ENCODE measurements at regions not wholly inside any gene's neighbourhood (a gene's known extent, or its start where the extent isn't known, plus 50 kb on each side); places are given as distances from the start of the nearest gene placed in this dataset.

GRCh38 chr4:10753856-10754402 lies 69.4 kb upstream of the CLNK start:
- Histone ChIP-seq H3K4me1 (no peaks in the 10 kb centered on the region), H3K27ac (no peak overlapping the region), H3K4me3 (no peak overlapping the region), H3K4me2 (no peak overlapping the region), H3K9me3 (no peaks in the 10 kb centered on the region)
- DNase-seq (ENCODE audit: low read depth in 1 of 2, low spot score in 1 of 2) = no peak
- no peak for TF ChIP-seq EHMT2 (IDR thresholded peaks at IDR 0.05; ENCODE audit: low read depth)
- no peak for TF ChIP-seq ELK1 (IDR thresholded peaks at IDR 0.05; ENCODE audit: low read depth, low read length)
- no peak for TF ChIP-seq HOXB5 (CRISPR knock-in tag; IDR thresholded peaks at IDR 0.05)
- no peak for TF ChIP-seq ZNF302 (CRISPR knock-in tag; IDR thresholded peaks at IDR 0.05)
- no peak for TF ChIP-seq CHD2 (IDR thresholded peaks at IDR 0.05; ENCODE audit: low read length, partially characterized antibody)
- TF ChIP-seq FOXS1 (CRISPR knock-in tag; IDR thresholded peaks at IDR 0.05) = no peak
- TF ChIP-seq, protein P1, sequence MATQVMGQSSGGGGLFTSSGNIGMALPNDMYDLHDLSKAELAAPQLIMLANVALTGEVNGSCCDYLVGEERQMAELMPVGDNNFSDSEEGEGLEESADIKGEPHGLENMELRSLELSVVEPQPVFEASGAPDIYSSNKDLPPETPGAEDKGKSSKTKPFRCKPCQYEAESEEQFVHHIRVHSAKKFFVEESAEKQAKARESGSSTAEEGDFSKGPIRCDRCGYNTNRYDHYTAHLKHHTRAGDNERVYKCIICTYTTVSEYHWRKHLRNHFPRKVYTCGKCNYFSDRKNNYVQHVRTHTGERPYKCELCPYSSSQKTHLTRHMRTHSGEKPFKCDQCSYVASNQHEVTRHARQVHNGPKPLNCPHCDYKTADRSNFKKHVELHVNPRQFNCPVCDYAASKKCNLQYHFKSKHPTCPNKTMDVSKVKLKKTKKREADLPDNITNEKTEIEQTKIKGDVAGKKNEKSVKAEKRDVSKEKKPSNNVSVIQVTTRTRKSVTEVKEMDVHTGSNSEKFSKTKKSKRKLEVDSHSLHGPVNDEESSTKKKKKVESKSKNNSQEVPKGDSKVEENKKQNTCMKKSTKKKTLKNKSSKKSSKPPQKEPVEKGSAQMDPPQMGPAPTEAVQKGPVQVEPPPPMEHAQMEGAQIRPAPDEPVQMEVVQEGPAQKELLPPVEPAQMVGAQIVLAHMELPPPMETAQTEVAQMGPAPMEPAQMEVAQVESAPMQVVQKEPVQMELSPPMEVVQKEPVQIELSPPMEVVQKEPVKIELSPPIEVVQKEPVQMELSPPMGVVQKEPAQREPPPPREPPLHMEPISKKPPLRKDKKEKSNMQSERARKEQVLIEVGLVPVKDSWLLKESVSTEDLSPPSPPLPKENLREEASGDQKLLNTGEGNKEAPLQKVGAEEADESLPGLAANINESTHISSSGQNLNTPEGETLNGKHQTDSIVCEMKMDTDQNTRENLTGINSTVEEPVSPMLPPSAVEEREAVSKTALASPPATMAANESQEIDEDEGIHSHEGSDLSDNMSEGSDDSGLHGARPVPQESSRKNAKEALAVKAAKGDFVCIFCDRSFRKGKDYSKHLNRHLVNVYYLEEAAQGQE (IDR thresholded peaks at IDR 0.05) = no peak
- TF ChIP-seq FOSL2 (IDR thresholded peaks at IDR 0.05) = no peak
- TF ChIP-seq FOSL2 (CRISPR knock-in tag; IDR thresholded peaks at IDR 0.05) = no peak
- TF ChIP-seq JUN (IDR thresholded peaks at IDR 0.05) = no peak
- no peak for TF ChIP-seq CBX8 (IDR thresholded peaks at IDR 0.05)
- TF ChIP-seq PHF8 (IDR thresholded peaks at IDR 0.05; ENCODE audit: borderline replicate concordance, low read depth) = no peak
- no peak for TF ChIP-seq ZFP36 (IDR thresholded peaks at IDR 0.05; ENCODE audit: borderline replicate concordance, partially characterized antibody)
- TF ChIP-seq, protein P2, sequence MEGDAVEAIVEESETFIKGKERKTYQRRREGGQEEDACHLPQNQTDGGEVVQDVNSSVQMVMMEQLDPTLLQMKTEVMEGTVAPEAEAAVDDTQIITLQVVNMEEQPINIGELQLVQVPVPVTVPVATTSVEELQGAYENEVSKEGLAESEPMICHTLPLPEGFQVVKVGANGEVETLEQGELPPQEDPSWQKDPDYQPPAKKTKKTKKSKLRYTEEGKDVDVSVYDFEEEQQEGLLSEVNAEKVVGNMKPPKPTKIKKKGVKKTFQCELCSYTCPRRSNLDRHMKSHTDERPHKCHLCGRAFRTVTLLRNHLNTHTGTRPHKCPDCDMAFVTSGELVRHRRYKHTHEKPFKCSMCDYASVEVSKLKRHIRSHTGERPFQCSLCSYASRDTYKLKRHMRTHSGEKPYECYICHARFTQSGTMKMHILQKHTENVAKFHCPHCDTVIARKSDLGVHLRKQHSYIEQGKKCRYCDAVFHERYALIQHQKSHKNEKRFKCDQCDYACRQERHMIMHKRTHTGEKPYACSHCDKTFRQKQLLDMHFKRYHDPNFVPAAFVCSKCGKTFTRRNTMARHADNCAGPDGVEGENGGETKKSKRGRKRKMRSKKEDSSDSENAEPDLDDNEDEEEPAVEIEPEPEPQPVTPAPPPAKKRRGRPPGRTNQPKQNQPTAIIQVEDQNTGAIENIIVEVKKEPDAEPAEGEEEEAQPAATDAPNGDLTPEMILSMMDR (IDR thresholded peaks at IDR 0.05) = no peak
- TF ChIP-seq RARB (CRISPR knock-in tag; IDR thresholded peaks at IDR 0.05) = no peak
- POLR2A ChIA-PET = no interaction called here
- WGBS (ENCODE audit: missing lambda C conversion rate) = 7% methylated on average over 2 of the region's 2 CpGs
- CTCF ChIA-PET = no interaction called here
- FAIRE-seq = no peak
- no peak for ATAC-seq

GRCh38 chr4:10753336-10753735 lies 68.8 kb upstream of the CLNK start:
- Histone ChIP-seq H3K4me2 (no peak overlapping the region), H3K4me3 (no peak overlapping the region), H3K27ac (no peak overlapping the region), H3K9me3 (no peaks in the 10 kb centered on the region), H3K4me1 (no peaks in the 10 kb centered on the region)
- POLR2A ChIA-PET = no interaction called here
- DNase-seq (ENCODE audit: low read depth in 1 of 2, low spot score in 1 of 2) = no peak
- whole genome bisulfite sequencing (ENCODE audit: missing lambda C conversion rate) = 14% methylated on average over 5 of the region's 5 CpGs
- no peak for FAIRE-seq
- ATAC-seq = no peak
- CTCF ChIA-PET = no interaction called here
- no peak for TF ChIP-seq FOSL2 (IDR thresholded peaks at IDR 0.05)
- TF ChIP-seq FOSL2 (CRISPR knock-in tag; IDR thresholded peaks at IDR 0.05) = no peak
- TF ChIP-seq, protein P3, sequence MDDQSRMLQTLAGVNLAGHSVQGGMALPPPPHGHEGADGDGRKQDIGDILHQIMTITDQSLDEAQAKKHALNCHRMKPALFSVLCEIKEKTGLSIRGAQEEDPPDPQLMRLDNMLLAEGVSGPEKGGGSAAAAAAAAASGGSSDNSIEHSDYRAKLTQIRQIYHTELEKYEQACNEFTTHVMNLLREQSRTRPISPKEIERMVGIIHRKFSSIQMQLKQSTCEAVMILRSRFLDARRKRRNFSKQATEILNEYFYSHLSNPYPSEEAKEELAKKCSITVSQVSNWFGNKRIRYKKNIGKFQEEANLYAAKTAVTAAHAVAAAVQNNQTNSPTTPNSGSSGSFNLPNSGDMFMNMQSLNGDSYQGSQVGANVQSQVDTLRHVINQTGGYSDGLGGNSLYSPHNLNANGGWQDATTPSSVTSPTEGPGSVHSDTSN (IDR thresholded peaks at IDR 0.05) = no peak
- no peak for TF ChIP-seq FOSB (CRISPR knock-in tag; IDR thresholded peaks at IDR 0.05)
- TF ChIP-seq NFE2L2 (conservative IDR thresholded peaks at IDR 0.05; ENCODE audit: low read length) = no peak
- TF ChIP-seq, protein P2 (IDR thresholded peaks at IDR 0.05) = no peak
- TF ChIP-seq, protein P4, sequence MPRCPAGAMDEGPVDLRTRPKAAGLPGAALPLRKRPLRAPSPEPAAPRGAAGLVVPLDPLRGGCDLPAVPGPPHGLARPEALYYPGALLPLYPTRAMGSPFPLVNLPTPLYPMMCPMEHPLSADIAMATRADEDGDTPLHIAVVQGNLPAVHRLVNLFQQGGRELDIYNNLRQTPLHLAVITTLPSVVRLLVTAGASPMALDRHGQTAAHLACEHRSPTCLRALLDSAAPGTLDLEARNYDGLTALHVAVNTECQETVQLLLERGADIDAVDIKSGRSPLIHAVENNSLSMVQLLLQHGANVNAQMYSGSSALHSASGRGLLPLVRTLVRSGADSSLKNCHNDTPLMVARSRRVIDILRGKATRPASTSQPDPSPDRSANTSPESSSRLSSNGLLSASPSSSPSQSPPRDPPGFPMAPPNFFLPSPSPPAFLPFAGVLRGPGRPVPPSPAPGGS (IDR thresholded peaks at IDR 0.05) = no peak
- TF ChIP-seq MAFK (IDR thresholded peaks at IDR 0.05; ENCODE audit: partially characterized antibody) = no peak
- TF ChIP-seq JUNB (IDR thresholded peaks at IDR 0.05) = no peak
- no peak for TF ChIP-seq SMC3 (IDR thresholded peaks at IDR 0.05)
- no peak for TF ChIP-seq BHLHE40 (IDR thresholded peaks at IDR 0.05; ENCODE audit: low read depth, low read length)
- no peak for TF ChIP-seq ZC3H11A (IDR thresholded peaks at IDR 0.05)
- TF ChIP-seq, protein P5, sequence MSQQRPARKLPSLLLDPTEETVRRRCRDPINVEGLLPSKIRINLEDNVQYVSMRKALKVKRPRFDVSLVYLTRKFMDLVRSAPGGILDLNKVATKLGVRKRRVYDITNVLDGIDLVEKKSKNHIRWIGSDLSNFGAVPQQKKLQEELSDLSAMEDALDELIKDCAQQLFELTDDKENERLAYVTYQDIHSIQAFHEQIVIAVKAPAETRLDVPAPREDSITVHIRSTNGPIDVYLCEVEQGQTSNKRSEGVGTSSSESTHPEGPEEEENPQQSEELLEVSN (IDR thresholded peaks at IDR 0.05; ENCODE audit: borderline replicate concordance, low read depth) = no peak
- no peak for TF ChIP-seq CHD2 (IDR thresholded peaks at IDR 0.05; ENCODE audit: low read length, partially characterized antibody)
- no peak for TF ChIP-seq RARB (CRISPR knock-in tag; IDR thresholded peaks at IDR 0.05)
- TF ChIP-seq MYC (IDR thresholded peaks at IDR 0.05; ENCODE audit: borderline replicate concordance, low read length) = no peak
- no peak for TF ChIP-seq FOXS1 (CRISPR knock-in tag; IDR thresholded peaks at IDR 0.05)

Data from A549 (cell line).